ENCODE measurements at regions not wholly inside any gene's neighbourhood (a gene's known extent, or its start where the extent isn't known, plus 50 kb on each side); places are given as distances from the start of the nearest gene placed in this dataset.
A peak's percentile ranks its signal among the peaks of the same experiment; 100 is the strongest.

- TF ChIP-seq ZNF646 (CRISPR knock-in tag; IDR thresholded peaks at IDR 0.05) (no peak), ZFP36L2 (CRISPR knock-in tag; IDR thresholded peaks at IDR 0.05) (0 out of 2 replicates have a peak, but pooled peaks have one; percentile 60), KLF9 (CRISPR knock-in tag; IDR thresholded peaks at IDR 0.05; ENCODE audit: low read depth) (no peak), FOXO4 (CRISPR knock-in tag; conservative IDR thresholded peaks at IDR 0.05) (no peak), ELF3 (CRISPR knock-in tag; IDR thresholded peaks at IDR 0.05) (peak; percentile 13; the same call in 1 of the 2 replicates), RAD21 (CRISPR knock-in tag; IDR thresholded peaks at IDR 0.05) (no peak), PTBP1 (IDR thresholded peaks at IDR 0.05; ENCODE audit: low read depth, low read length, poor library complexity, severe bottlenecking) (no peak), TAF15 (IDR thresholded peaks at IDR 0.05; ENCODE audit: low read depth, low read length, poor library complexity, severe bottlenecking) (no peak), KDM5A (IDR thresholded peaks at IDR 0.05; ENCODE audit: borderline replicate concordance, low read length) (no peak), GLI4 (CRISPR knock-in tag; IDR thresholded peaks at IDR 0.05; ENCODE audit: borderline replicate concordance) (no peak), ZSCAN9 (CRISPR knock-in tag; IDR thresholded peaks at IDR 0.05; ENCODE audit: borderline replicate concordance) (peak; percentile 83; the same call in 1 of the 2 replicates), KDM2A (CRISPR knock-in tag; IDR thresholded peaks at IDR 0.05; ENCODE audit: borderline replicate concordance, low read depth) (no peak), NFYC (CRISPR knock-in tag; IDR thresholded peaks at IDR 0.05) (no peak), KLF16 (CRISPR knock-in tag; IDR thresholded peaks at IDR 0.05) (0 out of 4 replicates have a peak, but pooled peaks of 1 of the 2 experiments have one; percentile 32), ZNF580 (CRISPR knock-in tag; IDR thresholded peaks at IDR 0.05; ENCODE audit: borderline replicate concordance, low read depth) (no peak), FUBP1 (CRISPR knock-in tag; IDR thresholded peaks at IDR 0.05; ENCODE audit: borderline replicate concordance) (no peak), ZNF616 (CRISPR knock-in tag; IDR thresholded peaks at IDR 0.05; ENCODE audit: low read depth) (no peak)
These were observed 72.7 kb downstream of the PLCE1 start (continued) for GRCh38 chr10:94066411-94066810.
